ENCODE measurements at regions not wholly inside any gene's neighbourhood (a gene's known extent, or its start where the extent isn't known, plus 50 kb on each side); places are given as distances from the start of the nearest gene placed in this dataset.

GRCh38 chr3:150177673-150178381 is 207.1 kb upstream of the PFN2 start:
- no peak for TF ChIP-seq KDM5A (IDR thresholded peaks at IDR 0.05; ENCODE audit: low read length)
- TF ChIP-seq SP1 (IDR thresholded peaks at IDR 0.05; ENCODE audit: low read depth, low read length) = no peak
- no peak for TF ChIP-seq CEBPB (IDR thresholded peaks at IDR 0.05; ENCODE audit: low read depth, low read length)
